H9 (cell line): ENCODE measurements at regions not wholly inside any gene's neighbourhood (a gene's known extent, or its start where the extent isn't known, plus 50 kb on each side); places are given as distances from the start of the nearest gene placed in this dataset.

ENCODE experiments used
- DNase-seq: peaks from one replicate; pipeline ENCODE4 v3.0.0-alpha.2; 2017
- H2AFZ ChIP-seq: one replicate; pipeline ENCODE4 v1.6.1; 2013; ENCODE audit warnings: mild to moderate bottlenecking, low read length, control low read depth, moderate library complexity
- H2AK5ac ChIP-seq: 2 replicates; pipeline ENCODE4 v1.6.1; 2013; ENCODE audit warnings: low read length, control low read depth, mixed read lengths; ENCODE audit not compliant: insufficient read length
- H2BK120ac ChIP-seq: one replicate; pipeline ENCODE4 v1.6.1; 2013; ENCODE audit warnings: low read depth, mild to moderate bottlenecking, low read length, control low read depth, inconsistent platforms; ENCODE audit not compliant: poor library complexity, severe bottlenecking
- H2BK12ac ChIP-seq: 2 replicates; pipeline ENCODE4 v1.6.1; 2013; ENCODE audit warnings: low read length, control low read depth, mixed read lengths, low read depth; ENCODE audit not compliant: insufficient read length
- H2BK15ac ChIP-seq: 2 replicates; pipeline ENCODE4 v1.6.1; 2013; ENCODE audit warnings: low read depth, low read length, control low read depth
- H2BK20ac ChIP-seq: one replicate; pipeline ENCODE4 v1.6.1; 2013; ENCODE audit warnings: low read depth, mild to moderate bottlenecking, low read length, control low read depth, inconsistent platforms; ENCODE audit not compliant: poor library complexity, severe bottlenecking
- H2BK5ac ChIP-seq: 2 replicates; pipeline ENCODE4 v1.6.1; 2013; ENCODE audit warnings: low read length, control low read depth, mixed read lengths; ENCODE audit not compliant: insufficient read length
- H3K14ac ChIP-seq: 2 replicates; pipeline ENCODE4 v1.6.1; 2013; ENCODE audit warnings: low read length, control low read depth; ENCODE audit not compliant: insufficient read depth
- H3K18ac ChIP-seq: 2 replicates; pipeline ENCODE4 v1.6.1; 2013; ENCODE audit warnings: low read depth, mild to moderate bottlenecking, mixed read lengths, low read length, control low read depth; ENCODE audit not compliant: insufficient read length
- H3K23ac ChIP-seq: 2 replicates; pipeline ENCODE4 v1.6.1; 2013; ENCODE audit warnings: low read length, control low read depth, mixed read lengths, low read depth; ENCODE audit not compliant: insufficient read length
- H3K23me2 ChIP-seq: 2 replicates; pipeline ENCODE4 v1.6.1; 2013; ENCODE audit warnings: low read depth, mild to moderate bottlenecking, mixed read lengths, low read length, control low read depth; ENCODE audit not compliant: insufficient read length, poor library complexity, severe bottlenecking
- H3K27ac ChIP-seq: 2 replicates; pipeline ENCODE4 v1.5.1; 2013; ENCODE audit warnings: low read length, control low read depth, mixed read lengths, low read depth; ENCODE audit not compliant: insufficient read length
- H3K27me3 ChIP-seq: 2 replicates; pipeline ENCODE4 v1.6.1; 2013; ENCODE audit warnings: low read length, control low read depth, inconsistent platforms; ENCODE audit not compliant: insufficient read depth
- H3K4ac ChIP-seq: 2 replicates; pipeline ENCODE4 v1.6.1; 2013; ENCODE audit warnings: low read depth, mild to moderate bottlenecking, control low read depth, inconsistent platforms, low read length, moderate library complexity
- H3K4me1 ChIP-seq: 2 replicates; pipeline ENCODE4 v1.6.1; 2013; ENCODE audit warnings: low read length, control low read depth, inconsistent platforms; ENCODE audit not compliant: insufficient read depth
- H3K4me2 ChIP-seq: 2 replicates; pipeline ENCODE4 v1.6.1; 2013; ENCODE audit warnings: low read length, control low read depth, mixed read lengths; ENCODE audit not compliant: insufficient read length, insufficient read depth
- H3K56ac ChIP-seq: 2 replicates; pipeline ENCODE4 v1.6.1; 2013; ENCODE audit warnings: low read depth, mild to moderate bottlenecking, mixed read lengths, low read length, control low read depth; ENCODE audit not compliant: insufficient read length
- H3K79me1 ChIP-seq: 2 replicates; pipeline ENCODE4 v1.6.1; 2013; ENCODE audit warnings: low read depth, mild to moderate bottlenecking, moderate library complexity, low read length, control low read depth, inconsistent platforms; ENCODE audit not compliant: insufficient read depth, poor library complexity, severe bottlenecking
- H3K79me2 ChIP-seq: 2 replicates; pipeline ENCODE4 v1.6.1; 2013; ENCODE audit warnings: low read length, control low read depth, inconsistent platforms; ENCODE audit not compliant: insufficient read depth
- H3K9ac ChIP-seq: 2 replicates; pipeline ENCODE4 v1.6.1; 2013; ENCODE audit warnings: low read length, control low read depth, mixed read lengths; ENCODE audit not compliant: insufficient read length; ENCODE audit errors: extremely low read depth
- H3K9me3 ChIP-seq: one replicate; pipeline ENCODE4 v1.6.1; 2013; ENCODE audit warnings: low read depth, low read length, inconsistent platforms; ENCODE audit not compliant: control insufficient read depth
- H3T11ph ChIP-seq: one replicate; pipeline ENCODE4 v1.6.1; 2013; ENCODE audit warnings: mild to moderate bottlenecking, low read length, control low read depth, inconsistent platforms
- H4K20me1 ChIP-seq: one replicate; pipeline ENCODE4 v1.6.1; 2013; ENCODE audit not compliant: control insufficient read depth, insufficient read length, insufficient read depth
- H4K5ac ChIP-seq: 2 replicates; pipeline ENCODE4 v1.6.1; 2013; ENCODE audit warnings: low read depth, mild to moderate bottlenecking, mixed read lengths, low read length, control low read depth; ENCODE audit not compliant: insufficient read length
- H4K8ac ChIP-seq: replicated peaks from 2 replicates; pipeline ENCODE4 v1.6.1; 2013; ENCODE audit warnings: low read length, control low read depth, mixed read lengths, low read depth; ENCODE audit not compliant: insufficient read length
- H4K91ac ChIP-seq: 2 replicates; pipeline ENCODE4 v1.6.1; 2013; ENCODE audit warnings: low read depth, mild to moderate bottlenecking, moderate library complexity, mixed read lengths, low read length, control low read depth; ENCODE audit not compliant: insufficient read length
- H3K27ac Mint-ChIP-seq, 3 experiments: 2 replicates in 2 of 3; 3 replicates in 1 of 3; pipeline ENCODE4 v1.8.0; 2020 to 2021; ENCODE audit warnings: mixed read lengths in 3 of 3, mild to moderate bottlenecking in 1 of 3, moderate library complexity in 1 of 3
- H3K27me3 Mint-ChIP-seq: 2 replicates; pipeline ENCODE4 v1.8.0; 2021; ENCODE audit warnings: low read depth, mild to moderate bottlenecking, moderate library complexity, mixed read lengths
- H3K36me3 Mint-ChIP-seq, 3 experiments: 2 replicates in 2 of 3; 3 replicates in 1 of 3; pipeline ENCODE4 v1.8.0; 2020 to 2021; ENCODE audit warnings: low read depth in 3 of 3, mixed read lengths in 3 of 3; ENCODE audit not compliant: insufficient read depth in 1 of 3
- H3K4me1 Mint-ChIP-seq, 2 experiments: 2 replicates each; pipeline ENCODE4 v1.8.0; 2020; ENCODE audit warnings: mixed read lengths in 2 of 2
- H3K4me3 Mint-ChIP-seq, 2 experiments: 2 replicates in 1 of 2; 3 replicates in 1 of 2; pipeline ENCODE4 v1.8.0; 2020 to 2021; ENCODE audit warnings: mild to moderate bottlenecking in 2 of 2, mixed read lengths in 2 of 2, moderate library complexity in 1 of 2
- H3K9me3 Mint-ChIP-seq, 2 experiments: 2 replicates in 1 of 2; 3 replicates in 1 of 2; pipeline ENCODE4 v1.8.0; 2020; ENCODE audit warnings: mild to moderate bottlenecking in 2 of 2, mixed read lengths in 2 of 2, moderate library complexity in 1 of 2
- WGBS: extraction: QIAGEN DNeasy Blood & Tissue Kit; methylation state at CpG from one replicate; pipeline ENCODE4 v1.1.7; 2013; ENCODE audit warnings: missing lambda C conversion rate, low lambda C conversion rate, mixed read lengths; ENCODE audit not compliant: insufficient read length; ENCODE audit errors: extremely low coverage; 5-methylcytosine and 5-hydroxymethylcytosine counted together
- TF ChIP-seq, protein P1 (sequence below): fragments of 200-600 bp; sonication (generic); conservative IDR thresholded peaks from 3 replicates; pipeline ENCODE4 v1.8.0; 2021; ENCODE audit warnings: antibody characterized with exemption, mild to moderate bottlenecking

DNA sequence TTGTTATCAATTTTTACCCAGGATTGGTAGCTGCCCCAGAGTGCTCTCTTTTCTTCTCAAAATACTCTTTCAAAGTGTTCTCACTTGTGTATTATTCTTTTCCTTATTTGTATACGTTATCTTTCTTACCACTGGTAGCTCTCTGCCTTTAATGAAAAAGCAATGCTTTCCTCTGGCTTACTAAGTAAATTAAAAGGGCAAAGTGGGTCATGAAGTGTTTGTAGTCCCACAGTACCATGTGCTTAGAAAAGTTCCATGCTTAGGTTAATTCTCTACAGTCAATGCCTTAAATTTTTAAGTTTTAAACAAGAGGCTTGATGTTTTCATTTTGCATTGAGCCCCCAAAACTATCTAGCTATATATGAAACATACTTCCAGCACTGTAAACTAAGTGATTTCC, 300.2 kb downstream of the ASXL3 start:
- no peak overlapping the region for H2BK12ac ChIP-seq
- H3K36me3 Mint-ChIP-seq = no peaks in the 10 kb centered on the region
- no peak overlapping the region for H4K5ac ChIP-seq
- no peak overlapping the region for H3K18ac ChIP-seq
- no peak overlapping the region for H3K4me2 ChIP-seq
- TF ChIP-seq, protein P1, sequence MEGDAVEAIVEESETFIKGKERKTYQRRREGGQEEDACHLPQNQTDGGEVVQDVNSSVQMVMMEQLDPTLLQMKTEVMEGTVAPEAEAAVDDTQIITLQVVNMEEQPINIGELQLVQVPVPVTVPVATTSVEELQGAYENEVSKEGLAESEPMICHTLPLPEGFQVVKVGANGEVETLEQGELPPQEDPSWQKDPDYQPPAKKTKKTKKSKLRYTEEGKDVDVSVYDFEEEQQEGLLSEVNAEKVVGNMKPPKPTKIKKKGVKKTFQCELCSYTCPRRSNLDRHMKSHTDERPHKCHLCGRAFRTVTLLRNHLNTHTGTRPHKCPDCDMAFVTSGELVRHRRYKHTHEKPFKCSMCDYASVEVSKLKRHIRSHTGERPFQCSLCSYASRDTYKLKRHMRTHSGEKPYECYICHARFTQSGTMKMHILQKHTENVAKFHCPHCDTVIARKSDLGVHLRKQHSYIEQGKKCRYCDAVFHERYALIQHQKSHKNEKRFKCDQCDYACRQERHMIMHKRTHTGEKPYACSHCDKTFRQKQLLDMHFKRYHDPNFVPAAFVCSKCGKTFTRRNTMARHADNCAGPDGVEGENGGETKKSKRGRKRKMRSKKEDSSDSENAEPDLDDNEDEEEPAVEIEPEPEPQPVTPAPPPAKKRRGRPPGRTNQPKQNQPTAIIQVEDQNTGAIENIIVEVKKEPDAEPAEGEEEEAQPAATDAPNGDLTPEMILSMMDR = no peak
- H3K9me3 ChIP-seq = no peaks in the 10 kb centered on the region
- no peak overlapping the region for H2BK20ac ChIP-seq
- no peak overlapping the region for H3K4me3 Mint-ChIP-seq
- H3K9me3 Mint-ChIP-seq = peaks cover 0 to 4% of the 10 kb centered on the region in 2 experiments; a peak in 2 of 5 replicates
- no peak overlapping the region for H2AK5ac ChIP-seq
- no peaks in the 10 kb centered on the region for H3K4me1 ChIP-seq
- H3K79me2 ChIP-seq = no peaks in the 10 kb centered on the region
- no peaks in the 10 kb centered on the region for H3K27me3 ChIP-seq
- H3K27ac Mint-ChIP-seq = no peak overlapping the region
- H2AFZ ChIP-seq = no peak overlapping the region
- no peak overlapping the region for H3K14ac ChIP-seq
- H3K27me3 Mint-ChIP-seq = no peaks in the 10 kb centered on the region
- no CpG with 5 or more reads among the region's 1 CpG for WGBS
- DNase-seq = no peak
- H2BK15ac ChIP-seq = no peak overlapping the region
- 0 out of 4 replicates have a peak, but pooled peaks cover 0 to 2% of the 10 kb centered on the region in 2 experiments for H3K4me1 Mint-ChIP-seq
- H2BK5ac ChIP-seq = no peak overlapping the region
- no peak overlapping the region for H3T11ph ChIP-seq
- H3K23ac ChIP-seq = no peak overlapping the region
- no peak overlapping the region for H2BK120ac ChIP-seq
- no peak overlapping the region for H3K9ac ChIP-seq
- H3K79me1 ChIP-seq = no peaks in the 10 kb centered on the region
- H4K20me1 ChIP-seq = no peaks in the 10 kb centered on the region
- H4K91ac ChIP-seq = no peak overlapping the region
- H3K23me2 ChIP-seq = no peaks in the 10 kb centered on the region
- no peak overlapping the region for H4K8ac ChIP-seq
- no peak overlapping the region for H3K4ac ChIP-seq
- H3K56ac ChIP-seq = no peak overlapping the region
- no peak overlapping the region for H3K27ac ChIP-seq
